ENCODE measurements at regions not wholly inside any gene's neighbourhood (a gene's known extent, or its start where the extent isn't known, plus 50 kb on each side); places are given as distances from the start of the nearest gene placed in this dataset.

DNA sequence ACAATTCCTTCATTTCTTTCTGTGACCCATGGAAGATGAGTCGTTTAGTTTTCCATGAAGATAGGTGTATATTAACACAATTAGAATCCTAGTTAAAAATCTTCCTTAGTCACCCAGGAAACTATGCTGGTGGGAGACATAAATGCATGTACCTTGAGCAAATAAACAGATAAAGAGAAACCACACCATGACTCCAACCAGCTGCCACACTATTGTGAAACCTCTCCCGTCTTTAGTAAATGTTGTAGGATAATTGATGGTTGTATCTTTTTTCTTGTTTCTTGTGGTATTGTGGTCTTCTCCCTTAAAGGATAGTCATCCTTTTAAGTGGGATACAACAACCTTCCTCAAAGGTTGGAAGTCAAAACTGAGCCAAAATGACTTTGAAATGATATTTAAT is 103.8 kb upstream of the LEF1 start:
- Histone ChIP-seq H3K4me1 (no peaks in the 10 kb centered on the region), H3K27ac (replicated peaks) (no peak overlapping the region), H3K9me3 (replicated peaks) (no peaks in the 10 kb centered on the region), H3K4me3 (no peak overlapping the region), H3K27me3 (ENCODE audit: low read depth) (no peaks in the 10 kb centered on the region), H3K36me3 (no peaks in the 10 kb centered on the region)
- no peak for TF ChIP-seq CTCF (IDR thresholded peaks at IDR 0.05; ENCODE audit: borderline replicate concordance)
- DNase-seq: no peak
- intact Hi-C loops (cut with micrococcal nuclease): no loop called here

- H3K4me3 ChIP-seq: no peak overlapping the region
- intact Hi-C loops (cut with micrococcal nuclease): no loop called here
- no peaks in the 10 kb centered on the region for H3K36me3 ChIP-seq
- H3K27ac ChIP-seq (replicated peaks): no peak overlapping the region
- no peaks in the 10 kb centered on the region for H3K27me3 ChIP-seq (ENCODE audit: low read depth)
- H3K9me3 ChIP-seq (replicated peaks): no peaks in the 10 kb centered on the region
- DNase-seq: no peak
- TF ChIP-seq CTCF (IDR thresholded peaks at IDR 0.05; ENCODE audit: borderline replicate concordance): no peak
- H3K4me1 ChIP-seq: no peaks in the 10 kb centered on the region
Observed at GRCh38 chr4:108272046-108272445, 103.3 kb upstream of the LEF1 start.

GRCh38 chr4:108270466-108271450 is 102.0 kb upstream of the LEF1 start:
- no peak for DNase-seq
- no peaks in the 10 kb centered on the region for H3K27me3 ChIP-seq (ENCODE audit: low read depth)
- H3K4me1 ChIP-seq: no peaks in the 10 kb centered on the region
- no peaks in the 10 kb centered on the region for H3K9me3 ChIP-seq (replicated peaks)
- no peak overlapping the region for H3K27ac ChIP-seq (replicated peaks)
- H3K36me3 ChIP-seq: no peaks in the 10 kb centered on the region
- no peak overlapping the region for H3K4me3 ChIP-seq
- intact Hi-C loops (cut with micrococcal nuclease): no loop called here
- TF ChIP-seq CTCF (IDR thresholded peaks at IDR 0.05; ENCODE audit: borderline replicate concordance): no peak

- no peak for DNase-seq
- peaks cover 7% of the 10 kb centered on the region for H3K27me3 ChIP-seq (ENCODE audit: low read depth)
- no peak overlapping the region for H3K27ac ChIP-seq (replicated peaks)
- H3K9me3 ChIP-seq (replicated peaks): no peaks in the 10 kb centered on the region
- TF ChIP-seq CTCF (IDR thresholded peaks at IDR 0.05; ENCODE audit: borderline replicate concordance): no peak
- intact Hi-C loops (cut with micrococcal nuclease): no loop called here
- no peak overlapping the region for H3K4me3 ChIP-seq
- no peaks in the 10 kb centered on the region for H3K4me1 ChIP-seq
- no peaks in the 10 kb centered on the region for H3K36me3 ChIP-seq
Observed at GRCh38 chr4:108264693-108265092, 96.0 kb upstream of the LEF1 start.

DNA sequence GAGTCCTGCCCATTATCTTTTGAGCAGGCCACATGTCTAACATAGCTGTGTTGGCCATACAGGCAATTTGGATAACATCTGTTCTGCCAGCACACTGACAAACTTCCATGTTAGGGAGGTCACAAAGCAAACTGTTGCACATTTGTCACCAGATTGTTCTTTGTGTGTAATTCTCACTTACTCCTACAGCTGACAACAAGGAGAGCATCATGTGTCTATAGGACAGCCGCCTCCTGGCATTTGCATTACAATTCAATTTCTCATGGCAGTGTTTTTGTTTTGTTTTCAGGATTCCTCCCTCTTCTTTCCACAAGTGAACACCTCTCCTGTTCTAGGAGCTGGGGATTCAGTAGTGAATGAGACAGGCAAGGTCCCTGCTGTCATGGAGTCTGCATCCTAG is 94.3 kb upstream of the LEF1 start:
- intact Hi-C loops (cut with micrococcal nuclease): no loop called here
- no peak for TF ChIP-seq CTCF (IDR thresholded peaks at IDR 0.05; ENCODE audit: borderline replicate concordance)
- Histone ChIP-seq H3K4me1 (no peaks in the 10 kb centered on the region), H3K27me3 (ENCODE audit: low read depth) (peaks cover 10% of the 10 kb centered on the region), H3K4me3 (no peak overlapping the region), H3K9me3 (replicated peaks) (no peaks in the 10 kb centered on the region), H3K27ac (replicated peaks) (no peak overlapping the region), H3K36me3 (no peaks in the 10 kb centered on the region)
- DNase-seq: no peak

Measured in left ventricle myocardium inferior (tissue), 1 donor.